NCI-H1417 treated with DMSO at 0.1 percent for 48 hours (cell line): ENCODE measurements at regions not wholly inside any gene's neighbourhood (a gene's known extent, or its start where the extent isn't known, plus 50 kb on each side); places are given as distances from the start of the nearest gene placed in this dataset.
"Not testable (repeated sequence)": the region's sequence is repeated elsewhere in the genome, so short reads cannot be mapped to it uniquely, and the experiment has no call there.

Source experiments
- DNase-seq: peaks from one replicate; lab custom pipeline; 2025; lab: John Stamatoyannopoulos, UW

GRCh38 chr7:9071160-9071762, 637.9 kb downstream of the NXPH1 start:
- DNase-seq, result no peak

DNA sequence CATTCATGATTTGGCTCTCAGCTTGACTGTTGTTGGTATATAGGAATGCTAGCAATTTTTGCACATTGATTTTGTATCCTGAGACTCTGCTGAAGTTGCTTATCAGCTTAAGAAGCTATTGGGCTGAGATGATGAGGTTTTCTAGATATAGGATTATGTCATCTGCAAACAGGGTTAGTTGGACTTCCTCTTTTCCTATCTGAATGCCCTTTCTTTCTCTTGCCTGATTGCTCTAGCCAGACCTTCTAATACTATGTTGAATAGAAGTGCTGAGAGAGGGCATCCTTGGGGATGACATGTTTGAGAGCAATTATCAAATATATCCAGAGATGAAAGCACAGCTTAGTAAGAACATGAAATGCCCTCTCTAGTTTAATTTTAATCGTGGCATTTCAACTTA, 642.4 kb downstream of the NXPH1 start:
- DNase-seq, result not testable (repeated sequence)

DNA sequence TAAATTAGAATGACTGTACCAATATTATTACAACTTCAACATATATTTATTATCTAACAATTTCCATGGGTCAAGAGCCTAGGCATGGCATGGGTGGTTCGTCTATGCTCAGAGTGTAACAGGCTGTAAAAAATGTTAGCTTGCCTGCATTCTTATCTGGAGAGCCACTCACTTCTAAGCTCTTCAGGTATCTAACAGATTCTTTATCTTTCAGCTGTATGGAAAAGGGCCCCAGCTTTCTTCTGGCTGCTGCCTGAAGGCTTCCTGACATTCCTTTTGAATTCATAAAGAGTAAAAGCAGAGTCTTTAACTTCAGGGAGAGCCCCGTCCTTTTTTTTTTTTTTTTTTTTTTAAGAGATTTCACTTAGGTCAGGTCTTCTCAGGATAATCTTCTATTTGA, 648.8 kb downstream of the NXPH1 start:
- no peak for DNase-seq

GRCh38 chr7:9083837-9084236, 650.4 kb downstream of the NXPH1 start:
- DNase-seq, result no peak

DNA sequence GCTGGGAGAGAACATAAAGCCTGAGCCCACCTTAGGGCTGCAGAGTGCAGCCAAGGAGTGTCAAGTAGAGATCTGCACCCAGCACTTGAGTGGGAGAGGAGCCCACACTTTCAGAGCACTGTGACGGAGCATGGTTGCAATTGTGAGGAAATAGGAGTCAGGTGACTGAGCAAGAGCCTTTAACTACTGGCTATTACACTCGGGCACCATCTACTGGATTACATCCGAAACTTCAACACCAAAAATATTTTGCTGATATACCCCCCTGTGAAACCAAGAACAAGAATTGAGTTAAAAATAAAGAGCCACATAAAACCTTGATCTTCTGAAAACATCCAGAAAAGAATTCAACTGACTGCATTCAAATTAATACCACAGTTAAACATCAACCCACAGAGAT, 657.9 kb downstream of the NXPH1 start:
- no peak for DNase-seq

GRCh38 chr7:9097565-9098060, 664.2 kb downstream of the NXPH1 start:
- no peak for DNase-seq

DNA sequence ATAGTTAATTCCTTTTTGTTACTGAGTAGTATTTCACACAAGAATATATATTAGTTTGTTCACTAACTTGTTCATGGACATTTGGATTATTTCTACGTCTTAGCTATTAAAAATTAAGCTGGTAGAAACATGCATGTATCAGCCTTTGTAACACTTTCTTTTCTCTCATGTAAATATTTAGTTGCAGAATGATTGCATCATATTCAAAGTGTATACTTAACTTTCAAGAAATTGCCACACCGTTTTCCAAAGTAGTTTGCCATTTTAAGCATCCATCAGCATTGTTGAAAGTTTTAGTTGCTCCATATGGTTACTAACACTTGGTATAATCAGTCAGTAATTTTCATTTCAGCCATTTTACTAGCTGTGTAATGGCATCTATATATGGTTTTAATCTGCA, 666.9 kb downstream of the NXPH1 start:
- no peak for DNase-seq

DNA sequence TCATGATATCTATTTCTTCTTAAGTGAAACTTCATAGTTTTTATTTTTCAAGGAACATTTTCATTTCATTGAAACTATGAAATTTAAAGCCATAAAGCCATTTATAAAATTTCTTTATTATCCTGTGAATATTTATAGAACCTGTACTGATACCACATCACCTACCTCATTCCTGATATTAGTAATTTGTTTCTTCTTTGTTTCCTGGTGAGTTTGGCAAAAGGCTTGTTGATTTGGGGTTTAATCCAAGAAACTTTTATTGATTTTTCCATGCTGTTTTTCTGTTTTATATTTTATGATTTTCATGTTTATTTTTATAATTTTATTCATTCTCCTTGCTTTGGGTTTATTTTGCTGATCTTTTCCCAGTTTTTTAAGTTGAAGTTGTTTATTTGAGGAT, 669.4 kb downstream of the NXPH1 start:
- no peak for DNase-seq

DNA sequence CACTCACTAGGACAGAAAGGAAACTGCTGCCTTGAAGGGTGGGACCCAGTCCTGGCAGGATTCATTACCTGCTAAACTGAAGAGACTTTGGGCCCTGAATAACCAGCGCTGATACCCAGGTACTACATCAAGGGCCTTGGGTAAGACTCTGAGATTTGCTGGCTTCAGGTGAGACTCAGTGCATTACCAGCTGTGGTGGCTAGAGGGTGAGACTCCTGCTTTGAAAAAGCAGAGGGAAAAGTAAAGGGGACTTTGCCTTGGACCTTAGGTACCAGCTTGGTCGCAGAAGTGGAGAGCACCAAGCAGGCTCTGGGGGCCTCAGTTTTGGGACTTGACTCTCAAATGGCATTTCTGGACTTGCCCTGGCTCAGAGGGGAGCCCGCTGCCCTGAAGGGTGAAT, 673.3 kb downstream of the NXPH1 start:
- no peak for DNase-seq

DNA sequence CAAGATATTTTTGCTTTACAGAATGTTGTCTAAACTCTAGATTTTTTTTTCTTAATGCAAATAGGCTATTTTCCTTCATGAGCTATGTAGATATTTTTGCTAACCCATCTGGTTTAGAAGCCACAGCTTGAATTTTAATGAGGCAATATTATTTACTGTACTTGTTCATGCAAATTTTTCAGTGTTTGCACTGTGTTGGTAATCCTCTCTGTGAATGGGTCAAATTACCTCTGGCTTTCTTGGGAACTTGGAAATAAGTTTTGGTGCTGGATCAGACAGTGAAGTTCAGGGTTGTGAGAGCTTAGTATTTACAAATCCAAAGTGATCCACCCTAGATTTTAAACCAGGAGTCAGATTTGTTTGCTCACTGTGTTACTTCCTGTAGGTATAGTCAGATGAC, 686.9 kb downstream of the NXPH1 start:
- DNase-seq, result no peak

DNA sequence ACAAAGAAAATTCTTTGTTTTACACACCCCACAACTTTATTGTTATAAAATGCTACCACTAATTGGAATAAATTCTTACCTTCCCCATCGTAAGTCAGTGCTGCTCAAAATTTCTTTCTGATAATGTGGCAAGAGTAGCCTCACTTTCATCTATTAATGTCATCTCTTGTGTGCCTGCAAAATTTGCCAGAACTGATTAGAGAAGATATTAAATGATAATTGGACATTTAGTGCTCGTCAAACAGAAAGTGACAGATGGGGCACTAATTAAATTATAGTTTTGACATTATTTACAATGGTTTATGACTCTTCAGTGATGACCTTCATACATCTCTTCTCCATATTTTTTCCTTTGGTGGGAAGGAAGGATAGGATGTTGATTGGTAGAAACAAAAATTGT, 690.9 kb downstream of the NXPH1 start:
- no peak for DNase-seq

GRCh38 chr7:9125246-9125645, 691.8 kb downstream of the NXPH1 start:
- DNase-seq, result no peak

- no peak for DNase-seq
Measured at GRCh38 chr7:9127901-9128300, 694.5 kb downstream of the NXPH1 start.

DNA sequence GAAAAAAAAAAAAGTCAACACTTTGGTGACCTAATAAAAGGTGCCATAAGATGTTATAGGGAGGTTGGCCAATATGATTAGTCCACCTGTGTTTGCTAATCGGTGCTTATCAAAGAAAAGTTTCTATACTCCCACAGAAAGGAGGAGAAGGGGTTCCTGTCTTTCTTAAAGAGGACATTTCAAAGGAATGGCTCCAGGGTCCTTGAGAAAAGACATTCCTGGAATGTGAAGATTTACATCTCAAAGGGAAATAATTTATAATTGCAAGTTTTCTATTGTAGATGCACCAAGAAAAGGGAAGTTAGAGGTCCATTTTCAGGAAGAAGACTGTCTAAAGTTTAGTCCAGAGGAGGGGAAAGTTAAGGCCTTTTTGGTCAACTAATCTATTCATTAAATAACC, 715.3 kb downstream of the NXPH1 start:
- no peak for DNase-seq

DNA sequence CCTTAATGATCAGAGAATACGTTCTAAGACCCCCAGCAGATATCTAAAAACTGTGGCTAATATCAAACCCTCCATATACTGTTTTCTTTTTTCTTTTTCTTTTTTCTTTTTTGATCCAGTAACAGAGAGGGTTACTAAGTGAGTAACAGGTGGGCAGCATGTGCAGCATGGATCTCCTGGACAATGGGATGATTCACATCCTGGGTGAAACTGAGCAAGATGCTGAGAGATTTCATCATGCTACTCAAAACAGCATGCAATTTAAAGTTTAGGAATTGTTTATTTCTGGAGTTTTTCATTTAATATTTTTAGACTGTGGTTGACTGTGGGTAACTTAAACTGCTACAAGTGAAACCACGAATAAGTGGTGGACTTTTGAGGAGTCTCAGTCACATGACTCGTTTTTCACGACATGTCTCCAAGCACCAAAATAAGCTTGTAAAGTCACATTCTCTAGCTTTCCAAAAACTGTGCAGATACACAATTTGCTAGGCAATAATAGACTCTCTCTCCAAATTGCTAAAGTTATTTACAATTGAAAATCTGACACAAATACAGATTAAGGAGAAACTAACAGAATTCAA, 716.2 kb downstream of the NXPH1 start:
- DNase-seq, result no peak

DNA sequence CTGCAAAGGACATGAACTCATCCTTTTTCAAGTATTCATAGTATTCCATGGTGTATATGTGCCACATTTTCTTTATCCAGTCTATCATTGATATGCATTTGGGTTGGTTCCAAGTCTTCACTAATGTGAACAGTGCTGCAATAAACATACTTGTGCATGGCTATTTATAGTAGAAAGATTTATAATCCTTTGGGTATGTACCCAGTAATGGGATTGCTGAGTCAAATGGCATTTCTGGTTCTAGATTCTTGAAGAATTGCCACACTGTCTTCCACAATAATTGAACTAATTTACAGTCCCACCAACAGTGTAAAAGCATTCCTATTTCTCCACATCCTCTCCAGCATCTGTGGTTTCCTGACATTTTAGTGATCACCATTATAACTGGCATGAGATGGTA, 730.3 kb downstream of the NXPH1 start:
- DNase-seq, result not testable (repeated sequence)

DNA sequence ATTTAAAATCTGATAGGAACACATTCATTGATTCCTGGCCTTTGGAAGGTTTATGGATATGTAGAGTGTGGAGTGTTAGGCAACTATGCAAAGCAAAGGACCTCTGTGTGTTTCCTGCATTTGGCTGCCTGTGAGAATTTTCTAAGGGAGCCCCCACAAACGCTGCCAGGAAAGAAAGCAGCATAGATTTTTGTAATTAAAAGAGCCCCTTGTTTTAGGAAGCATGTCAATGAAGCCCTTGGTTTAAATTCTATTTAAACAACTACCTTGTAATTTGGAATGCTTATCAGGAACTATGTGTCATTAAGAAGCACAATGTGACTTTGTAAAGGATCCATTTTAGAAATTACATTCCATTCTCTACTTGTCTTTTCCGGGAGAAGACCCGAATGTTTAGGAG, 742.5 kb downstream of the NXPH1 start:
- no peak for DNase-seq

GRCh38 chr7:9181356-9181755, 747.9 kb downstream of the NXPH1 start:
- DNase-seq, result no peak

DNA sequence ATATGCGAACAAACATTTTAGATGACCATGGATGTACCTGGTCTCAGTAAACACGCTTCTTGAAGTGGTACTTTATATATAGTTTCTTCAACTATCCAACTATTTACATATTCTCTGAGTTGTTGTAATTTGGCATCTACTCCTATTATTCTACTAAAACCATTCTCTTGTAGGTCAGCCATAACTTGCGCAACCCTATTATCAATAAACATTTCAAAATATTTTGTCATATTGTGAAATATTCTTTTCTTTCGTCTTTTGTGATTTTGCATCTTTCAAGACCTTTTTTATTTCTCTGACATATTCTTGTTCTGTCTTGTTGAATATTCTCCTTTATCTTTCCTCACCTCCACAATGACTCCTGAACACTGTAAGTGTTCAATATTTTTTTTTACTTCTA, 753.3 kb downstream of the NXPH1 start:
- DNase-seq, result no peak

- DNase-seq, result no peak
Measured at GRCh38 chr7:9189703-9190102, 756.3 kb downstream of the NXPH1 start.

DNA sequence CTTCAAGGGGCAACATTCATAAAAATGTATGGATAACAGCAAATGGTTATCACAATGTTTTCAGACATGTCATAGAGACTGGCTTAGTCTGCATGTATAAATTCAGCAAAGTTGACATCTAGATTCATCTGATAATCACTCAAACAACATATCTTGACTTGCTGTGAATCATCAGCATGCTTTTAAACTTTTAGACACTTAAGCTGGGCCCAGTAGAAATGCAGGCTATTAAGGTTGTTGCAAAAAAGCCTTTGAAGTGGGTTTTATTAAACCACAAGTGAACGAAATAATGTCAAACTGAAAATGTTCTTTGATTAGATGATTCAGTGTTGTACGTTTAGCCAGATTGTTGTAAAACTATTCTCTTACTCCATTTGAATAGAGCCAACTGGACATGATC, 759.6 kb downstream of the NXPH1 start:
- DNase-seq, result no peak

GRCh38 chr7:9200626-9201025, 767.2 kb downstream of the NXPH1 start:
- DNase-seq, result no peak

GRCh38 chr7:9201928-9202327, 768.5 kb downstream of the NXPH1 start:
- DNase-seq, result no peak

DNA sequence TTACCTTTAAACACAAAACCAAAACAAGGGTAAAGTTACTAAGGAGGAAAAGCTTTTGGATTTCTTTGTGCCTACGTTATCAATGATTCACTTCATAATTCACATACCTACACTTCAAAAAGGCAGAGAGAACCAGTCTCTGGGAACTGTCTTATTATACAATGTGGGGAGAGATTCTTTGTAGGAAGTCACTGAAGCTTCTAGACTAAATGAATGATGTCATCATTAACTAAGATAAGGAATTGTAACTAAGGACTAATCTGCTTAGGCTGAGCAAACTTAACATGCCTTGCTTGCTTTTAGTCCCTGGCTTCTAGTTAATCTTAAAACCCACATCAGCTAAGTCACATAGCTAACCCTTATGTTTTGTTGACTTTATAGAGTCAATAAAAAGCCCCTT, 771.2 kb downstream of the NXPH1 start:
- no peak for DNase-seq
